Ovary (tissue), 7 donors: ENCODE measurements at regions not wholly inside any gene's neighbourhood (a gene's known extent, or its start where the extent isn't known, plus 50 kb on each side); places are given as distances from the start of the nearest gene placed in this dataset.

Source experiments
- DNase-seq, 5 donors: peaks; one replicate each; pipeline ENCODE4 v3.0.0-alpha.2; 2019 to 2020
- H3K27ac ChIP-seq, 2 donors: fragments of 200-600 bp; one replicate each; pipeline versions ENCODE4 v1.5.1 to v1.8.0; 2019 to 2022
- H3K27me3 ChIP-seq: fragments of 200-600 bp; one replicate; pipeline ENCODE4 v1.8.0; 2022
- H3K36me3 ChIP-seq: fragments of 200-600 bp; sonication (generic); one replicate; pipeline ENCODE4 v1.5.1; 2019
- H3K4me1 ChIP-seq: one replicate; pipeline ENCODE4 v1.8.1; 2013; ENCODE audit warnings: mild to moderate bottlenecking, moderate library complexity; ENCODE audit not compliant: insufficient read depth
- H3K4me3 ChIP-seq: fragments of 200-600 bp; sonication (generic); one replicate; pipeline ENCODE4 v1.5.1; 2017
- H3K9me3 ChIP-seq, 2 donors: fragments of 200-600 bp in 1 of 2; sonication (generic) in 1 of 2; one replicate each; pipeline versions ENCODE4 v1.5.1 to v1.8.1; 2013 to 2019; ENCODE audit warnings: mild to moderate bottlenecking in 1 of 2, moderate library complexity in 1 of 2
- EP300 ChIP-seq: sonication (generic); formaldehyde crosslinking; IDR thresholded peaks from one replicate; pipeline ENCODE4 v1.6.1; 2017; ENCODE audit warnings: antibody characterized with exemption
- POLR2A ChIP-seq: fragments of 450-650 bp; IDR thresholded peaks from one replicate; pipeline ENCODE4 v1.6.1; 2017; ENCODE audit warnings: antibody characterized with exemption, mild to moderate bottlenecking, moderate library complexity
- WGBS, 3 donors: extraction: QIAGEN DNeasy Blood & Tissue Kit in 1 of 3; methylation state at CpG; one replicate each; pipeline versions ENCODE4 v1.1.5 to v1.1.7; 2013 to 2017; 5-methylcytosine and 5-hydroxymethylcytosine counted together
- intact Hi-C, 4 donors: fragments of 100-400 bp; cut with DNase I; formaldehyde crosslinking; loops; one replicate each; pipeline versions ENCODE4 v1.11.0 to v1.15.1; 2022 to 2023
- TF ChIP-seq, protein P1 (sequence below), 3 donors: fragments of 450-650 bp in 2 of 3; fragments of 200-600 bp in 1 of 3; IDR thresholded peaks; one replicate each; pipeline versions ENCODE4 v1.5.1 to v1.8.0; 2016 to 2022; ENCODE audit warnings: antibody characterized with exemption in 3 of 3, mild to moderate bottlenecking in 1 of 3
- donor health status: DM: no; HTN: no; CAD: no; lungs with moderate emphysema.
- donor health status: DM: no; HTN: no; CAD: no.
- donor health status: Bipolar disorder and iron deficiency.
- donor health status: DM: no; HTN: no; CAD: no.
- donor health status: DM: yes; HTN: yes; CAD: no.

GRCh38 chr3:72679540-72680198 lies 168.6 kb downstream of the SHQ1 start:
- no peak for DNase-seq

GRCh38 chr3:72678867-72679266 lies 169.4 kb downstream of the SHQ1 start:
- H3K9me3 ChIP-seq: no peaks in the 10 kb centered on the region
- no peaks in the 10 kb centered on the region for H3K27me3 ChIP-seq
- 93 to 94% (median 93%) methylated on average over 6 of the region's 6 CpGs for WGBS, 3 donors
- no peak for DNase-seq
- H3K4me1 ChIP-seq: no peaks in the 10 kb centered on the region
- intact Hi-C loops: no loop called here
- no peak overlapping the region for H3K4me3 ChIP-seq
- no peak overlapping the region for H3K27ac ChIP-seq
- H3K36me3 ChIP-seq: no peaks in the 10 kb centered on the region
- TF ChIP-seq EP300 (no peak), POLR2A (no peak)
- TF ChIP-seq, protein P1, sequence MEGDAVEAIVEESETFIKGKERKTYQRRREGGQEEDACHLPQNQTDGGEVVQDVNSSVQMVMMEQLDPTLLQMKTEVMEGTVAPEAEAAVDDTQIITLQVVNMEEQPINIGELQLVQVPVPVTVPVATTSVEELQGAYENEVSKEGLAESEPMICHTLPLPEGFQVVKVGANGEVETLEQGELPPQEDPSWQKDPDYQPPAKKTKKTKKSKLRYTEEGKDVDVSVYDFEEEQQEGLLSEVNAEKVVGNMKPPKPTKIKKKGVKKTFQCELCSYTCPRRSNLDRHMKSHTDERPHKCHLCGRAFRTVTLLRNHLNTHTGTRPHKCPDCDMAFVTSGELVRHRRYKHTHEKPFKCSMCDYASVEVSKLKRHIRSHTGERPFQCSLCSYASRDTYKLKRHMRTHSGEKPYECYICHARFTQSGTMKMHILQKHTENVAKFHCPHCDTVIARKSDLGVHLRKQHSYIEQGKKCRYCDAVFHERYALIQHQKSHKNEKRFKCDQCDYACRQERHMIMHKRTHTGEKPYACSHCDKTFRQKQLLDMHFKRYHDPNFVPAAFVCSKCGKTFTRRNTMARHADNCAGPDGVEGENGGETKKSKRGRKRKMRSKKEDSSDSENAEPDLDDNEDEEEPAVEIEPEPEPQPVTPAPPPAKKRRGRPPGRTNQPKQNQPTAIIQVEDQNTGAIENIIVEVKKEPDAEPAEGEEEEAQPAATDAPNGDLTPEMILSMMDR (IDR thresholded peaks at IDR 0.05): no peak

More at GRCh38 chr3:72679540-72680198, 168.6 kb downstream of the SHQ1 start:
- no peaks in the 10 kb centered on the region for H3K9me3 ChIP-seq
- intact Hi-C loops: no loop called here
- H3K4me3 ChIP-seq: no peak overlapping the region
- no peak overlapping the region for H3K27ac ChIP-seq
- TF ChIP-seq EP300: no peak
- WGBS, 3 donors: 29 to 34% (median 34%) methylated on average over 6 of the region's 6 CpGs
- no peaks in the 10 kb centered on the region for H3K36me3 ChIP-seq
- H3K27me3 ChIP-seq: no peaks in the 10 kb centered on the region
- no peaks in the 10 kb centered on the region for H3K4me1 ChIP-seq

DNA sequence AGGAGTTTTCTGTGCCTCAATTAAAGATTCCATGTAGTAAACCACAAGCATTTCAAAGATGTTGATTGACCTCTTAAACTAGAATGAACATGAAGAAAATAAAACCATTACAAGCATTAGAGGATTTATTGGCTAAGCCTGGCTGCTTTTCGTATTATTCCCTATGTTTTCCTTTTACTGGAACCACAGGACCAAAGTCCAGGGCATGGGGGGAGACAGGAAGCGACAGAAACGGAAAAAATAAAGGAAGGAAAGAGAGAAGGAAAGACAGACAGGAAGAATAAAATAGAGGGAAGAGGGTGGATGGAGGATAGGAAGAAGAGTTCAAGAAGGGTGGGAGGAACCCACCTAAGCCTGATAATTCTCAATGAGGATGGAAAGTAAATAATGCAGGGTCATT lies 169.9 kb downstream of the SHQ1 start:
- TF ChIP-seq POLR2A: no peak
- TF ChIP-seq, protein P1 (IDR thresholded peaks at IDR 0.05): no peak
- TF ChIP-seq EP300: no peak
- no peak overlapping the region for H3K27ac ChIP-seq
- intact Hi-C loops: no loop called here
- no peak for DNase-seq
- H3K36me3 ChIP-seq: no peaks in the 10 kb centered on the region
- no peaks in the 10 kb centered on the region for H3K27me3 ChIP-seq
- no peaks in the 10 kb centered on the region for H3K4me1 ChIP-seq
- no peak overlapping the region for H3K4me3 ChIP-seq
- no peaks in the 10 kb centered on the region for H3K9me3 ChIP-seq
- 60 to 66% (median 65%) methylated on average over 3 of the region's 3 CpGs for WGBS, 3 donors

DNA sequence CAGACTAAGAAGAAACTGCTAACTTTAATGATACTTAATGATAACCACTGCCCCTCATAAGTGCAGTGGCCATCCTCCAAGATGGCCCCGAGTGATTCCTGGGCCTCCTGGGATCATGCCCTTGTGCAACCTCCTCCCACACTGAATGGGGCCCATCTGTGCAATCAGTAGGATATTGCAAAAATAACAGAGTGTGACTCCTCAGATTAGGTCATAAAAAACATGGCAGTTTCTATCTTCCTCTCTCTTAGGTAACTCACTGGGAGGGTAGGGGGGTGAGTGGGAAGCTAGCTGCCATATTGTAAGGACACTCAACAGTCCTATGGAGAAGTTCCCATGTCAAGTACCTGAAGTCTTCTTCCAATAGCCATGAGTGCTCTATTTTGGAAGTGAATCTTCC lies 173.0 kb downstream of the SHQ1 start:
- DNase-seq: no peak
- no peaks in the 10 kb centered on the region for H3K4me1 ChIP-seq
- TF ChIP-seq, protein P1 (IDR thresholded peaks at IDR 0.05): no peak
- TF ChIP-seq EP300: no peak
- no peak for TF ChIP-seq POLR2A
- H3K4me3 ChIP-seq: no peak overlapping the region
- no peaks in the 10 kb centered on the region for H3K9me3 ChIP-seq
- intact Hi-C loops: no loop called here
- no peak overlapping the region for H3K27ac ChIP-seq
- no peaks in the 10 kb centered on the region for H3K27me3 ChIP-seq
- no peaks in the 10 kb centered on the region for H3K36me3 ChIP-seq
- WGBS, 3 donors: 65 to 85% (median 82%) methylated on average over 1 of the region's 1 CpG

GRCh38 chr3:72673011-72673771 lies 175.1 kb downstream of the SHQ1 start:
- Histone ChIP-seq H3K9me3 (no peaks in the 10 kb centered on the region), H3K36me3 (no peaks in the 10 kb centered on the region), H3K4me3 (no peak overlapping the region), H3K4me1 (no peaks in the 10 kb centered on the region), H3K27me3 (no peaks in the 10 kb centered on the region), H3K27ac (no peak overlapping the region)
- intact Hi-C loops: no loop called here
- no peak for TF ChIP-seq EP300
- TF ChIP-seq POLR2A: no peak
- TF ChIP-seq, protein P1 (IDR thresholded peaks at IDR 0.05): no peak
- 71 to 92% (median 85%) methylated on average over 7 of the region's 7 CpGs for WGBS, 3 donors
- no peak for DNase-seq
